Omental fat pad (tissue), 3 donors: ENCODE measurements at regions not wholly inside any gene's neighbourhood (a gene's known extent, or its start where the extent isn't known, plus 50 kb on each side); places are given as distances from the start of the nearest gene placed in this dataset.

ENCODE experiments used
- ATAC-seq: fragments of 150-250 bp; one replicate; pipeline ENCODE4 v1.9.1; 2016; ENCODE audit warnings: mild to moderate bottlenecking, moderate library complexity; ENCODE audit not compliant: low FRiP score
- DNase-seq: peaks from one replicate; pipeline ENCODE4 v3.0.0-alpha.2; 2019; ENCODE audit warnings: low spot score
- CTCF ChIP-seq, 3 donors: fragments of 450-650 bp; IDR thresholded peaks; one replicate each; pipeline ENCODE4 v1.5.1; 2016 to 2017; ENCODE audit warnings: antibody characterized with exemption in 3 of 3, mild to moderate bottlenecking in 3 of 3, moderate library complexity in 2 of 3

DNA sequence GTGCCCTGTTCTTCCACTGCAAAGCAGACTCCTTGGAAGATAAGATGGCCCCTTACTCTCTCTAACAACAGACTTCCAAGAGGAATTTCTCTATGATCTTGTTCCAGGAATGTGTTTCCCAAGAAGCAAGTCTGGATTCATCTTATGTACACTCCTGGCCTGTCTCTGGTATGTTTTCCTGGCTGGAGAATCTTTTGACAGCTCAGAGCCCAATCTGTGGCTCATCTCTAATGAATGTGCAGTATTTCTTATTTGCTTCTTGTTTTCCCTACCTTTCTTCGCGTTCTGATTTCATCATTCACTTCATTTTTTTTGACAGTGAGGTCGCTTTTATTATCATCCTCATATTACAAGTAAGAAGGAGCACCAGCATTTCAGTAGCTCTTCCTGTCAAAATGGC lies 53.0 kb upstream of the PITRM1 start:
- ATAC-seq (peak; percentile 77), DNase-seq (no peak)
- TF ChIP-seq CTCF (IDR thresholded peaks at IDR 0.05): no peak

GRCh38 chr10:3224241-3224640 lies 51.7 kb upstream of the PITRM1 start:
- TF ChIP-seq CTCF (IDR thresholded peaks at IDR 0.05): no peak
- no peak for ATAC-seq
- no peak for DNase-seq

GRCh38 chr10:3222626-3223025 lies 50.0 kb upstream of the PITRM1 start:
- ATAC-seq (no peak), DNase-seq (no peak)
- TF ChIP-seq CTCF (IDR thresholded peaks at IDR 0.05): no peak
